ENCODE measurements at regions not wholly inside any gene's neighbourhood (a gene's known extent, or its start where the extent isn't known, plus 50 kb on each side); places are given as distances from the start of the nearest gene placed in this dataset.

- Histone ChIP-seq H2AK5ac (ENCODE audit: insufficient read length, low read length) (no peak overlapping the region), H3K79me2 (ENCODE audit: insufficient read depth, low read length) (no peaks in the 10 kb centered on the region), H3K23me2 (ENCODE audit: insufficient read length, low read depth, low read length, poor library complexity, severe bottlenecking) (no peaks in the 10 kb centered on the region), H3K9me3 (ENCODE audit: control insufficient read depth, low read depth, low read length) (no peaks in the 10 kb centered on the region), H3K27ac (ENCODE audit: insufficient read length, low read depth, low read length) (no peak overlapping the region), H4K5ac (ENCODE audit: insufficient read length, low read depth, low read length) (no peak overlapping the region), H3K4ac (ENCODE audit: low read depth, low read length) (no peak overlapping the region), H2AFZ (ENCODE audit: low read length) (no peak overlapping the region), H3K4me1 (ENCODE audit: insufficient read depth, low read length) (no peaks in the 10 kb centered on the region), H4K91ac (ENCODE audit: insufficient read length, low read depth, low read length) (no peak overlapping the region), H4K8ac (replicated peaks; ENCODE audit: insufficient read length, low read depth, low read length) (no peak overlapping the region), H3K23ac (ENCODE audit: insufficient read length, low read depth, low read length) (no peak overlapping the region), H3K27me3 (ENCODE audit: insufficient read depth, low read length) (no peaks in the 10 kb centered on the region), H3T11ph (ENCODE audit: low read length) (no peak overlapping the region), H3K79me1 (ENCODE audit: insufficient read depth, low read depth, low read length, poor library complexity, severe bottlenecking) (no peaks in the 10 kb centered on the region), H2BK20ac (ENCODE audit: low read depth, low read length, poor library complexity, severe bottlenecking) (no peak overlapping the region), H3K14ac (ENCODE audit: insufficient read depth, low read length) (no peak overlapping the region), H2BK12ac (ENCODE audit: insufficient read length, low read depth, low read length) (no peak overlapping the region), H2BK15ac (ENCODE audit: low read depth, low read length) (no peak overlapping the region), H3K4me2 (ENCODE audit: insufficient read depth, insufficient read length, low read length) (no peak overlapping the region), H4K20me1 (ENCODE audit: control insufficient read depth, insufficient read depth, insufficient read length) (no peaks in the 10 kb centered on the region), H3K18ac (ENCODE audit: insufficient read length, low read depth, low read length) (no peak overlapping the region), H3K56ac (ENCODE audit: insufficient read length, low read depth, low read length) (no peak overlapping the region), H3K9ac (ENCODE audit: extremely low read depth, insufficient read length, low read length) (no peak overlapping the region), H2BK5ac (ENCODE audit: insufficient read length, low read length) (no peak overlapping the region), H2BK120ac (ENCODE audit: low read depth, low read length, poor library complexity, severe bottlenecking) (no peak overlapping the region)
- DNase-seq = no peak
- Mint-ChIP-seq H3K27ac (no peak overlapping the region), H3K4me3 (no peak overlapping the region), H3K27me3 (ENCODE audit: low read depth) (peaks cover 3% of the 10 kb centered on the region), H3K4me1 (peaks cover 2 to 3% of the 10 kb centered on the region in 2 experiments; a peak in 3 of 4 replicates), H3K36me3 (ENCODE audit: insufficient read depth in 1 of 3, low read depth in 3 of 3) (peaks cover 0 to 8% (median 0%) of the 10 kb centered on the region in 3 experiments; a peak in 2 of 7 replicates), H3K9me3 (peaks cover 0 to 8% of the 10 kb centered on the region in 2 experiments; a peak in 3 of 5 replicates)
- TF ChIP-seq CTCF (conservative IDR thresholded peaks at IDR 0.05) = no peak
- WGBS (ENCODE audit: extremely low coverage, insufficient read length, low lambda C conversion rate) = no CpG with 5 or more reads among the region's 5 CpGs
Observed at GRCh38 chr5:96601200-96601599, 61.0 kb upstream of the CAST start.

All from H9 (cell line).